Ovary (tissue), 3 donors: ENCODE measurements at regions not wholly inside any gene's neighbourhood (a gene's known extent, or its start where the extent isn't known, plus 50 kb on each side); places are given as distances from the start of the nearest gene placed in this dataset.

Experiments
- POLR2A ChIP-seq: fragments of 450-650 bp; IDR thresholded peaks from one replicate; pipeline ENCODE4 v1.6.1; 2017; ENCODE audit warnings: antibody characterized with exemption, mild to moderate bottlenecking, moderate library complexity
- TF ChIP-seq, protein P1 (sequence below), 3 donors: fragments of 450-650 bp in 2 of 3; fragments of 200-600 bp in 1 of 3; IDR thresholded peaks; one replicate each; pipeline versions ENCODE4 v1.5.1 to v1.8.0; 2016 to 2022; ENCODE audit warnings: antibody characterized with exemption in 3 of 3, mild to moderate bottlenecking in 1 of 3
- donor health status: DM: no; HTN: no; CAD: no.

DNA sequence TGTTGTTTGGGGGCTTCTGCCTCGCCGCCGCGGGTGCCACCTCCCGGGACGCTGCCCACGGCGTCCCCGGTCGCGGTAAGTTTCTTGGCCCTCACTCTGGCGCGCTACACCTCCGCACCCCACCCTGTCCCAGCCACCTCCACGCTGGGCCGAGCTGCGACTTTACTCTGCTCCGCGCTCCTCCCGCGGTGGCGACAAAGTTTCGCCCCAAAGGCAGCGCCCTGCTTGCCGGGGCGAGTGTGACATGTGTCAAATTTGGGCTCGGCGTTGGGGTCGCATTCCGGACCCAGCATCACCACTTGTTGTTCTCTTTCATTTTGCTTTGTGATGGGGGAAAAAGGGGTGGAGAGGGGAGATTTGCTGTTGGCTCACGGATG is 167.7 kb upstream of the PPP1R3A start:
- TF ChIP-seq, protein P1, sequence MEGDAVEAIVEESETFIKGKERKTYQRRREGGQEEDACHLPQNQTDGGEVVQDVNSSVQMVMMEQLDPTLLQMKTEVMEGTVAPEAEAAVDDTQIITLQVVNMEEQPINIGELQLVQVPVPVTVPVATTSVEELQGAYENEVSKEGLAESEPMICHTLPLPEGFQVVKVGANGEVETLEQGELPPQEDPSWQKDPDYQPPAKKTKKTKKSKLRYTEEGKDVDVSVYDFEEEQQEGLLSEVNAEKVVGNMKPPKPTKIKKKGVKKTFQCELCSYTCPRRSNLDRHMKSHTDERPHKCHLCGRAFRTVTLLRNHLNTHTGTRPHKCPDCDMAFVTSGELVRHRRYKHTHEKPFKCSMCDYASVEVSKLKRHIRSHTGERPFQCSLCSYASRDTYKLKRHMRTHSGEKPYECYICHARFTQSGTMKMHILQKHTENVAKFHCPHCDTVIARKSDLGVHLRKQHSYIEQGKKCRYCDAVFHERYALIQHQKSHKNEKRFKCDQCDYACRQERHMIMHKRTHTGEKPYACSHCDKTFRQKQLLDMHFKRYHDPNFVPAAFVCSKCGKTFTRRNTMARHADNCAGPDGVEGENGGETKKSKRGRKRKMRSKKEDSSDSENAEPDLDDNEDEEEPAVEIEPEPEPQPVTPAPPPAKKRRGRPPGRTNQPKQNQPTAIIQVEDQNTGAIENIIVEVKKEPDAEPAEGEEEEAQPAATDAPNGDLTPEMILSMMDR (IDR thresholded peaks at IDR 0.05) = no peak
- TF ChIP-seq POLR2A = no peak
